ENCODE measurements at regions not wholly inside any gene's neighbourhood (a gene's known extent, or its start where the extent isn't known, plus 50 kb on each side); places are given as distances from the start of the nearest gene placed in this dataset.

GRCh38 chr12:91287753-91288152, 105.1 kb upstream of the DCN start:
- no peak for TF ChIP-seq CTCF (IDR thresholded peaks at IDR 0.05; ENCODE audit: extremely low read depth, missing control alignments)
- DNase-seq (ENCODE audit: low spot score), result no peak

DNA sequence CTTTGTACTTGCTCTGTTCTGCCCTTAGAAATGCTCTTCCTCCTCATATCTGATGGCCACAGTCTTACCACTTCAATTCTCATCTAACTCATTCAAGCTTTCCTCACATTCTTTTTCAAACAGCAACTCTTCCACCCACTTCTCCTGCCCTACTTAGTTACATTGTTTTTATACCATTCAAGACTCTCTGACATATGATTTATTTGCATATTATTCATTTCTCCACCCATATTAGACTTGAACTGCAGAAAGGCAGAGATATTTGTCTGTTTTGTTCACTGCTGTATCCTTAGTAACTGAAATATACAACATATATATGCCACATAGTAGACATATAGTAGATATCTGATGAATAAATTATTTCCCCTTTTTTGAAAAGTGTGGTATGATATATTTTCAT, 95.5 kb upstream of the DCN start:
- DNase-seq (ENCODE audit: low spot score), result no peak
- no peak for TF ChIP-seq CTCF (IDR thresholded peaks at IDR 0.05; ENCODE audit: extremely low read depth, missing control alignments)

DNA sequence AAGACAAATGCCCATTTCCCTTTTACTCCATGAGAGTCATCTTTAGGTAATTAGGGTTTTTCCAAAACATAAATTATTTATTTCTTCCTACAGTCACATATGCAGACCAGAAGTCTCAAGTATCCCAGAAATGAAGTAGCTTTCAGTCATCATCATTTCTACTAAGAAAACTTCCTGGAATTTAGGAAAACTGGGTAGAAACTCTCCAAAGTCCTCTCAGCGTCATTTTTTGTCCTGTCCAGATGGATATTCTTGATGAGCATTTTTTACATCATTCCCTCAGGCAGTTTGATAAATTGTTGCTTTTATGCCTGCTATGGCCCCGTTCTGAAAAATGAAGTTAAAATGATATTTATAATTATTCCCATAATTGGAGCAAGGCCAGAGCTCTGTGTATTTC, 93.9 kb upstream of the DCN start:
- no peak for TF ChIP-seq CTCF (IDR thresholded peaks at IDR 0.05; ENCODE audit: extremely low read depth, missing control alignments)
- DNase-seq (ENCODE audit: low spot score), result no peak

DNA sequence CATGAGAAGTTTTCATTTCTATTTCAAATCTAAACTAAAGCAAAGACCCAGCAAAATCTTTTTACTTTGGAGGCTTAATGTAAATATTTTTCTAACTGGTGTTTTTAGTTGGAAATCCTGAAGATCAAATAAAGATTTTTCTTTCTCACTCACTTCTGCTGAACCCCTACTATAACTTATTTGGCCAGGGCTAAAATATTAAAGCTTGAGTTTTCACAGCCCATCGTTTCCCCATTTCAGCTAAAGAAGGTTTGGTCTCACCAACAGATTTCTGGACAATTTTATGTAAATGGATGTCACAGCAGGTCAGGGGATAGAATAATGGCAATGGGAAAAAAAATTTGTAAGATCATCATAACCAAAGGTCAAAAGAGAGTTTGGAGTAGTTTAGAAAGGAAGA, 92.7 kb upstream of the DCN start:
- TF ChIP-seq CTCF (IDR thresholded peaks at IDR 0.05; ENCODE audit: extremely low read depth, missing control alignments), result no peak
- DNase-seq (ENCODE audit: low spot score), result no peak

GRCh38 chr12:91274916-91275315, 92.3 kb upstream of the DCN start:
- TF ChIP-seq CTCF (IDR thresholded peaks at IDR 0.05; ENCODE audit: extremely low read depth, missing control alignments), result no peak
- DNase-seq (ENCODE audit: low spot score), result no peak

DNA sequence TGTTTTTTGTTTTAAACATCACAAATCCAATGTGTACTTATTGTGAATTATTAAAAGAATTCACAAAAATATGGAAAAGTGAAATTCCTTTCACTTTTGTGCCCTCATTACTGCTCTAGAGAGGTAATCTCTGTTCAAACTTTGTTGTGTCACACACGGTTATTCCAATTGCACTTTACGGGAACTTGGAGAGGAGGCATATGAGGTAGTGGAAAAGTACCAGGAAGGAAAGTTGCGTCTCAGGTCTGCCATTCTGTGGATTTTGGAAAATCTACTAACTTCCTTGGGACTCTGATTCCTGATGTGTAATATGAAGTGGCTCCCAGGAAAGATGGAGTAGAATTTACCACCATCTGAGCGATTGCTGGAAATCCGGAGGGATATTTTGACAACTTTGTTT, 90.9 kb upstream of the DCN start:
- no peak for DNase-seq (ENCODE audit: low spot score)
- TF ChIP-seq CTCF (IDR thresholded peaks at IDR 0.05; ENCODE audit: extremely low read depth, missing control alignments), result no peak

DNA sequence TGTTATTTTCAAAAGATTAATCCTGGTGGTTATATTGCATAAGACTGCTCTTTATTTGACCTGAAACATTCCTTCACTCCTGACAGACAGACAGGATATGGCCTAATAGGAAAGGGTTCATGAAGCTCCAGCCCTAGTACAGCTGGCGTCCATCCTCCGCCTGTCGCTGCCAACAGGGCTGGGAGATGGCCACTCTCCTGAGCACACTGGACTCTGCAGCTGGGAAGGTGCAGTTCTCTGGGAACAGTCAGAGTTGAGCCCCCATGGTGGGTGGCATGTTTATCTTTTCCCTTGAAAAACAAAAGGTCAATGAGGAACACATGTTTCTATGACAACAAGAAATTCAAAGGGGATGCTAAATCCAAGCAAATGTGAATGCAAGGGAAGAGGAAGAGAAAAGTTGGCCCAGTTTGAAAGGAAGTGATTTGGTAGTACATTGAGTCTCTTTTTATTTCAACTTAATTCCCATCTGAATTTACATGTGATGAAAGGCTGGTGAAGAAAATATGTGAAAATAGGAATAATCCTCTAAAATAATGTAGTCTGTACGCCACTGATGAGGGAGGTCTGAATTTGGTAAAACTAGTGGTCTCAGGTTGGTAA, 89.9 kb upstream of the DCN start:
- TF ChIP-seq CTCF (IDR thresholded peaks at IDR 0.05; ENCODE audit: extremely low read depth, missing control alignments), result no peak
- DNase-seq (ENCODE audit: low spot score), result no peak
